Gastroesophageal sphincter (tissue), 4 donors: ENCODE measurements at regions not wholly inside any gene's neighbourhood (a gene's known extent, or its start where the extent isn't known, plus 50 kb on each side); places are given as distances from the start of the nearest gene placed in this dataset.

ENCODE experiments used
- ATAC-seq: fragments of 150-250 bp; one replicate; pipeline ENCODE4 v1.9.1; 2016; ENCODE audit warnings: mild to moderate bottlenecking, moderate library complexity
- H3K27ac ChIP-seq, 4 donors: fragments of 200-600 bp; sonication (generic) in 3 of 4; 1 replicate in 3 of 4; 2 replicates in 1 of 4; pipeline ENCODE4 v1.5.1; 2016 to 2019
- H3K27me3 ChIP-seq: fragments of 200-600 bp; sonication (generic); one replicate; pipeline ENCODE4 v1.5.1; 2019
- H3K36me3 ChIP-seq, 2 donors: fragments of 200-600 bp; sonication (generic); one replicate each; pipeline ENCODE4 v1.5.1; 2019; ENCODE audit warnings: control low read depth in 1 of 2
- H3K4me1 ChIP-seq, 3 donors: fragments of 200-600 bp; sonication (generic); 1 replicate in 2 of 3; 2 replicates in 1 of 3; pipeline ENCODE4 v1.5.1; 2016 to 2019; ENCODE audit warnings: control low read depth in 2 of 3
- H3K4me3 ChIP-seq, 2 donors: fragments of 200-600 bp; sonication (generic); one replicate each; pipeline ENCODE4 v1.5.1; 2019; ENCODE audit warnings: mild to moderate bottlenecking in 1 of 2, moderate library complexity in 1 of 2
- H3K9me3 ChIP-seq, 3 donors: fragments of 200-600 bp; sonication (generic); one replicate each; pipeline ENCODE4 v1.5.1; 2017 to 2019; ENCODE audit warnings: control low read depth in 2 of 3
- EP300 ChIP-seq: sonication (generic); formaldehyde crosslinking; IDR thresholded peaks from one replicate; pipeline ENCODE4 v1.6.1; 2017; ENCODE audit warnings: antibody characterized with exemption, mild to moderate bottlenecking
- POLR2A ChIP-seq, 2 donors: fragments of 450-650 bp; IDR thresholded peaks; one replicate each; pipeline ENCODE4 v1.6.1; 2017; ENCODE audit warnings: antibody characterized with exemption in 2 of 2, mild to moderate bottlenecking in 2 of 2, moderate library complexity in 1 of 2
- POLR2AphosphoS5 ChIP-seq: sonication (generic); formaldehyde crosslinking; IDR thresholded peaks from one replicate; pipeline ENCODE4 v1.6.1; 2017; ENCODE audit warnings: antibody characterized with exemption
- WGBS, 2 donors: methylation state at CpG; one replicate each; pipeline ENCODE4 v1.1.5; 2018; ENCODE audit warnings: low coverage in 1 of 2; 5-methylcytosine and 5-hydroxymethylcytosine counted together
- TF ChIP-seq, protein P1 (sequence below), 4 experiments: fragments of 200-600 bp in 2 of 4; fragments of 450-650 bp in 2 of 4; sonication (generic) in 1 of 4; IDR thresholded peaks; one replicate each; pipeline ENCODE4 v1.5.1; 2017 to 2019; ENCODE audit warnings: antibody characterized with exemption in 4 of 4, mild to moderate bottlenecking in 2 of 4, moderate library complexity in 2 of 4

DNA sequence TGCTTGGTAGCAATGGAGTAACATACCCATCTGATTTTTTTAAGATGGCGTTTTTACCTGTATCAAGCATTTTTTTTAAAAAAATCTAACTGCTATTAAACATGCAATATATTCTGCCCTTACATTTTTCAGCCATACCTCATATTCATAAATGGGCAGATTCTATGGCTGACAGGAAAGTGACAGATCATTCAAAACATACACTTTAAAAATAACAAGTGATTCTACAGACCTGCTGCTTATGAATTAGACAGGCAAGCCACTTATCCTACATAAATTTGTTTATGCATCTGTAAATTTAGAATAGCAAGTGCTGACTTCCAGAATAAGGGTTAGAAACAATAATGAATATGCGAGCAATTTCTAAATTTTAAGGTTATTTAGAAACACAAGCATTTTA, 82.7 kb downstream of the TBXT start:
- no peaks in the 10 kb centered on the region for H3K27me3 ChIP-seq
- no peak overlapping the region for H3K27ac ChIP-seq
- H3K4me3 ChIP-seq = no peak overlapping the region
- no peaks in the 10 kb centered on the region for H3K4me1 ChIP-seq
- WGBS, 2 donors = 65 to 70% methylated on average over 2 of the region's 2 CpGs
- H3K36me3 ChIP-seq = no peaks in the 10 kb centered on the region
- ATAC-seq = no peak
- TF ChIP-seq POLR2AphosphoS5 (no peak), POLR2A (IDR thresholded peaks at IDR 0.05) (no peak), EP300 (no peak)
- TF ChIP-seq, protein P1, sequence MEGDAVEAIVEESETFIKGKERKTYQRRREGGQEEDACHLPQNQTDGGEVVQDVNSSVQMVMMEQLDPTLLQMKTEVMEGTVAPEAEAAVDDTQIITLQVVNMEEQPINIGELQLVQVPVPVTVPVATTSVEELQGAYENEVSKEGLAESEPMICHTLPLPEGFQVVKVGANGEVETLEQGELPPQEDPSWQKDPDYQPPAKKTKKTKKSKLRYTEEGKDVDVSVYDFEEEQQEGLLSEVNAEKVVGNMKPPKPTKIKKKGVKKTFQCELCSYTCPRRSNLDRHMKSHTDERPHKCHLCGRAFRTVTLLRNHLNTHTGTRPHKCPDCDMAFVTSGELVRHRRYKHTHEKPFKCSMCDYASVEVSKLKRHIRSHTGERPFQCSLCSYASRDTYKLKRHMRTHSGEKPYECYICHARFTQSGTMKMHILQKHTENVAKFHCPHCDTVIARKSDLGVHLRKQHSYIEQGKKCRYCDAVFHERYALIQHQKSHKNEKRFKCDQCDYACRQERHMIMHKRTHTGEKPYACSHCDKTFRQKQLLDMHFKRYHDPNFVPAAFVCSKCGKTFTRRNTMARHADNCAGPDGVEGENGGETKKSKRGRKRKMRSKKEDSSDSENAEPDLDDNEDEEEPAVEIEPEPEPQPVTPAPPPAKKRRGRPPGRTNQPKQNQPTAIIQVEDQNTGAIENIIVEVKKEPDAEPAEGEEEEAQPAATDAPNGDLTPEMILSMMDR (IDR thresholded peaks at IDR 0.05) = no peak
- H3K9me3 ChIP-seq = no peaks in the 10 kb centered on the region

- TF ChIP-seq POLR2AphosphoS5 (no peak), POLR2A (IDR thresholded peaks at IDR 0.05) (no peak), EP300 (no peak)
- TF ChIP-seq, protein P1 (IDR thresholded peaks at IDR 0.05) = no peak
- 73 to 90% methylated on average over 6 of the region's 6 CpGs for WGBS, 2 donors
- H3K4me1 ChIP-seq = no peaks in the 10 kb centered on the region
- no peaks in the 10 kb centered on the region for H3K9me3 ChIP-seq
- no peaks in the 10 kb centered on the region for H3K27me3 ChIP-seq
- ATAC-seq = no peak
- H3K27ac ChIP-seq = no peak overlapping the region
- H3K36me3 ChIP-seq = no peaks in the 10 kb centered on the region
- no peak overlapping the region for H3K4me3 ChIP-seq
These were observed 87.8 kb downstream of the TBXT start for GRCh38 chr6:166079841-166080240.

DNA sequence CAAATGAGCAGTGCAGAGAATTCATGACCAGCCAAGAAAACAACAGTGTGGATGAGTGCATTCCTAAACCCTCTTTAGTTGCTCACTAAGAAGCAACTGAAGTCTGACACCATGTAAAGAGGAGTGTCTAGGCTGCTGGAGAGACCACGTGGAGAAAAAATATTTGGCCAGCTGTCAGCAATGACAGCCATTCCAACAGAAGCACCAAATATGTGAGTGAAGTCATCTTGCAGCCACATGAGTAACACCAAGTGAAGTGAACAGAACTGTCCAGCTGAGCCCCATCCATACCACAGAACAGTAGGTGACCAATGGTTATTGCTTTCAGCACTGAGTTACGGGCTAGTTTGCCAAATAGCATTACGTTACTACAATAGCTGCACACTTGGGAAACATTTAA, 89.4 kb downstream of the TBXT start:
- peak; percentile 46 for ATAC-seq

GRCh38 chr6:166076625-166077024, 91.0 kb downstream of the TBXT start:
- no peaks in the 10 kb centered on the region for H3K9me3 ChIP-seq
- no peak for ATAC-seq
- no peak overlapping the region for H3K27ac ChIP-seq
- H3K36me3 ChIP-seq = no peaks in the 10 kb centered on the region
- H3K4me1 ChIP-seq = no peaks in the 10 kb centered on the region
- WGBS, 2 donors = 60 to 80% methylated on average over 1 of the region's 4 CpGs
- peaks cover 4% of the 10 kb centered on the region for H3K27me3 ChIP-seq
- no peak for TF ChIP-seq POLR2A (IDR thresholded peaks at IDR 0.05)
- no peak for TF ChIP-seq EP300
- TF ChIP-seq, protein P1 (IDR thresholded peaks at IDR 0.05) = no peak
- TF ChIP-seq POLR2AphosphoS5 = no peak
- no peak overlapping the region for H3K4me3 ChIP-seq

More for the DNA sequence above, 89.4 kb downstream of the TBXT start:
- 54 to 60% methylated on average over 3 of the region's 3 CpGs for WGBS, 2 donors
- no peaks in the 10 kb centered on the region for H3K4me1 ChIP-seq
- no peaks in the 10 kb centered on the region for H3K36me3 ChIP-seq
- H3K27ac ChIP-seq = no peak overlapping the region
- H3K27me3 ChIP-seq = peaks cover 4% of the 10 kb centered on the region
- no peaks in the 10 kb centered on the region for H3K9me3 ChIP-seq
- TF ChIP-seq POLR2AphosphoS5 (no peak), EP300 (no peak), POLR2A (IDR thresholded peaks at IDR 0.05) (no peak)
- TF ChIP-seq, protein P1 (IDR thresholded peaks at IDR 0.05) = no peak
- no peak overlapping the region for H3K4me3 ChIP-seq

- no CpG with 5 or more reads among the region's 5 CpGs for WGBS, 2 donors
- no peak overlapping the region for H3K27ac ChIP-seq
- no peak overlapping the region for H3K4me3 ChIP-seq
- H3K27me3 ChIP-seq = peaks cover 4% of the 10 kb centered on the region
- no peak for ATAC-seq
- TF ChIP-seq POLR2AphosphoS5 (no peak), EP300 (no peak), POLR2A (IDR thresholded peaks at IDR 0.05) (no peak)
- TF ChIP-seq, protein P1 (IDR thresholded peaks at IDR 0.05) = no peak
- H3K4me1 ChIP-seq = no peaks in the 10 kb centered on the region
- H3K36me3 ChIP-seq = no peaks in the 10 kb centered on the region
- no peaks in the 10 kb centered on the region for H3K9me3 ChIP-seq
These were observed 91.7 kb downstream of the TBXT start for GRCh38 chr6:166075925-166076324.
